Esophagus squamous epithelium (tissue), 4 donors: ENCODE measurements at regions not wholly inside any gene's neighbourhood (a gene's known extent, or its start where the extent isn't known, plus 50 kb on each side); places are given as distances from the start of the nearest gene placed in this dataset.

Source experiments
- CTCF ChIP-seq, 6 experiments: fragments of 450-650 bp in 4 of 6; fragments of 200-600 bp in 2 of 6; sonication (generic) in 2 of 6; IDR thresholded peaks; one replicate each; pipeline ENCODE4 v1.5.1; 2016 to 2019; ENCODE audit warnings: antibody characterized with exemption in 6 of 6, mild to moderate bottlenecking in 4 of 6, moderate library complexity in 4 of 6
- POLR2A ChIP-seq, 4 donors: fragments of 450-650 bp; IDR thresholded peaks; one replicate each; pipeline ENCODE4 v1.6.1; 2017; ENCODE audit warnings: antibody characterized with exemption in 4 of 4, mild to moderate bottlenecking in 4 of 4, moderate library complexity in 3 of 4

DNA sequence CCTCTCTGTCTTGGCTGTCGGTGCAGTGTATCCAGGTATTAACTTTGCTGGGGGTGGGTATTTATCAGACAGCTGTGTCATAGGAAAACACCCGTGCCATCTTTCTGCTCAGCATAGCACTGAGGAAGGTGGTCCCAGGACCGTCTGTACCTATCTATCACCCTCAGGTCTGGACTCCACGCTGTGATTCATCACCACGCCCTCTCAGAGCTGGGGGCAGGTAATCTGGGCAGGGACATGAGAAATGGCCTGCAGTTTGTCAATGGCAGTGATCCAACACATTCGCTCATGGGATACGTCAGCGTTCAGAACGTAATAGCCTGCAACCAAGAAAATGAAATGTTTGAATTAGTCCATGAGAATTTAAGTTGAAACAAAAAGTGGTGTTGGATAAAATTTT, 151.6 kb upstream of the MAP1B start:
- TF ChIP-seq CTCF (IDR thresholded peaks at IDR 0.05) (no peak), POLR2A (IDR thresholded peaks at IDR 0.05) (no peak)
